H9 (cell line): ENCODE measurements at regions not wholly inside any gene's neighbourhood (a gene's known extent, or its start where the extent isn't known, plus 50 kb on each side); places are given as distances from the start of the nearest gene placed in this dataset.

ENCODE experiments used
- DNase-seq: peaks from one replicate; pipeline ENCODE4 v3.0.0-alpha.2; 2017
- H2AFZ ChIP-seq: one replicate; pipeline ENCODE4 v1.6.1; 2013; ENCODE audit warnings: mild to moderate bottlenecking, low read length, control low read depth, moderate library complexity
- H2AK5ac ChIP-seq: 2 replicates; pipeline ENCODE4 v1.6.1; 2013; ENCODE audit warnings: low read length, control low read depth, mixed read lengths; ENCODE audit not compliant: insufficient read length
- H2BK120ac ChIP-seq: one replicate; pipeline ENCODE4 v1.6.1; 2013; ENCODE audit warnings: low read depth, mild to moderate bottlenecking, low read length, control low read depth, inconsistent platforms; ENCODE audit not compliant: poor library complexity, severe bottlenecking
- H2BK12ac ChIP-seq: 2 replicates; pipeline ENCODE4 v1.6.1; 2013; ENCODE audit warnings: low read length, control low read depth, mixed read lengths, low read depth; ENCODE audit not compliant: insufficient read length
- H2BK15ac ChIP-seq: 2 replicates; pipeline ENCODE4 v1.6.1; 2013; ENCODE audit warnings: low read depth, low read length, control low read depth
- H2BK20ac ChIP-seq: one replicate; pipeline ENCODE4 v1.6.1; 2013; ENCODE audit warnings: low read depth, mild to moderate bottlenecking, low read length, control low read depth, inconsistent platforms; ENCODE audit not compliant: poor library complexity, severe bottlenecking
- H2BK5ac ChIP-seq: 2 replicates; pipeline ENCODE4 v1.6.1; 2013; ENCODE audit warnings: low read length, control low read depth, mixed read lengths; ENCODE audit not compliant: insufficient read length
- H3K14ac ChIP-seq: 2 replicates; pipeline ENCODE4 v1.6.1; 2013; ENCODE audit warnings: low read length, control low read depth; ENCODE audit not compliant: insufficient read depth
- H3K18ac ChIP-seq: 2 replicates; pipeline ENCODE4 v1.6.1; 2013; ENCODE audit warnings: low read depth, mild to moderate bottlenecking, mixed read lengths, low read length, control low read depth; ENCODE audit not compliant: insufficient read length
- H3K23ac ChIP-seq: 2 replicates; pipeline ENCODE4 v1.6.1; 2013; ENCODE audit warnings: low read length, control low read depth, mixed read lengths, low read depth; ENCODE audit not compliant: insufficient read length
- H3K23me2 ChIP-seq: 2 replicates; pipeline ENCODE4 v1.6.1; 2013; ENCODE audit warnings: low read depth, mild to moderate bottlenecking, mixed read lengths, low read length, control low read depth; ENCODE audit not compliant: insufficient read length, poor library complexity, severe bottlenecking
- H3K27ac ChIP-seq: 2 replicates; pipeline ENCODE4 v1.5.1; 2013; ENCODE audit warnings: low read length, control low read depth, mixed read lengths, low read depth; ENCODE audit not compliant: insufficient read length
- H3K27me3 ChIP-seq: 2 replicates; pipeline ENCODE4 v1.6.1; 2013; ENCODE audit warnings: low read length, control low read depth, inconsistent platforms; ENCODE audit not compliant: insufficient read depth
- H3K4ac ChIP-seq: 2 replicates; pipeline ENCODE4 v1.6.1; 2013; ENCODE audit warnings: low read depth, mild to moderate bottlenecking, control low read depth, inconsistent platforms, low read length, moderate library complexity
- H3K4me1 ChIP-seq: 2 replicates; pipeline ENCODE4 v1.6.1; 2013; ENCODE audit warnings: low read length, control low read depth, inconsistent platforms; ENCODE audit not compliant: insufficient read depth
- H3K4me2 ChIP-seq: 2 replicates; pipeline ENCODE4 v1.6.1; 2013; ENCODE audit warnings: low read length, control low read depth, mixed read lengths; ENCODE audit not compliant: insufficient read length, insufficient read depth
- H3K56ac ChIP-seq: 2 replicates; pipeline ENCODE4 v1.6.1; 2013; ENCODE audit warnings: low read depth, mild to moderate bottlenecking, mixed read lengths, low read length, control low read depth; ENCODE audit not compliant: insufficient read length
- H3K79me1 ChIP-seq: 2 replicates; pipeline ENCODE4 v1.6.1; 2013; ENCODE audit warnings: low read depth, mild to moderate bottlenecking, moderate library complexity, low read length, control low read depth, inconsistent platforms; ENCODE audit not compliant: insufficient read depth, poor library complexity, severe bottlenecking
- H3K79me2 ChIP-seq: 2 replicates; pipeline ENCODE4 v1.6.1; 2013; ENCODE audit warnings: low read length, control low read depth, inconsistent platforms; ENCODE audit not compliant: insufficient read depth
- H3K9ac ChIP-seq: 2 replicates; pipeline ENCODE4 v1.6.1; 2013; ENCODE audit warnings: low read length, control low read depth, mixed read lengths; ENCODE audit not compliant: insufficient read length; ENCODE audit errors: extremely low read depth
- H3K9me3 ChIP-seq: one replicate; pipeline ENCODE4 v1.6.1; 2013; ENCODE audit warnings: low read depth, low read length, inconsistent platforms; ENCODE audit not compliant: control insufficient read depth
- H3T11ph ChIP-seq: one replicate; pipeline ENCODE4 v1.6.1; 2013; ENCODE audit warnings: mild to moderate bottlenecking, low read length, control low read depth, inconsistent platforms
- H4K20me1 ChIP-seq: one replicate; pipeline ENCODE4 v1.6.1; 2013; ENCODE audit not compliant: control insufficient read depth, insufficient read length, insufficient read depth
- H4K5ac ChIP-seq: 2 replicates; pipeline ENCODE4 v1.6.1; 2013; ENCODE audit warnings: low read depth, mild to moderate bottlenecking, mixed read lengths, low read length, control low read depth; ENCODE audit not compliant: insufficient read length
- H4K8ac ChIP-seq: replicated peaks from 2 replicates; pipeline ENCODE4 v1.6.1; 2013; ENCODE audit warnings: low read length, control low read depth, mixed read lengths, low read depth; ENCODE audit not compliant: insufficient read length
- H4K91ac ChIP-seq: 2 replicates; pipeline ENCODE4 v1.6.1; 2013; ENCODE audit warnings: low read depth, mild to moderate bottlenecking, moderate library complexity, mixed read lengths, low read length, control low read depth; ENCODE audit not compliant: insufficient read length
- H3K27ac Mint-ChIP-seq, 3 experiments: 2 replicates in 2 of 3; 3 replicates in 1 of 3; pipeline ENCODE4 v1.8.0; 2020 to 2021; ENCODE audit warnings: mixed read lengths in 3 of 3, mild to moderate bottlenecking in 1 of 3, moderate library complexity in 1 of 3
- H3K27me3 Mint-ChIP-seq: 2 replicates; pipeline ENCODE4 v1.8.0; 2021; ENCODE audit warnings: low read depth, mild to moderate bottlenecking, moderate library complexity, mixed read lengths
- H3K36me3 Mint-ChIP-seq, 3 experiments: 2 replicates in 2 of 3; 3 replicates in 1 of 3; pipeline ENCODE4 v1.8.0; 2020 to 2021; ENCODE audit warnings: low read depth in 3 of 3, mixed read lengths in 3 of 3; ENCODE audit not compliant: insufficient read depth in 1 of 3
- H3K4me1 Mint-ChIP-seq, 2 experiments: 2 replicates each; pipeline ENCODE4 v1.8.0; 2020; ENCODE audit warnings: mixed read lengths in 2 of 2
- H3K4me3 Mint-ChIP-seq, 2 experiments: 2 replicates in 1 of 2; 3 replicates in 1 of 2; pipeline ENCODE4 v1.8.0; 2020 to 2021; ENCODE audit warnings: mild to moderate bottlenecking in 2 of 2, mixed read lengths in 2 of 2, moderate library complexity in 1 of 2
- H3K9me3 Mint-ChIP-seq, 2 experiments: 2 replicates in 1 of 2; 3 replicates in 1 of 2; pipeline ENCODE4 v1.8.0; 2020; ENCODE audit warnings: mild to moderate bottlenecking in 2 of 2, mixed read lengths in 2 of 2, moderate library complexity in 1 of 2
- WGBS: extraction: QIAGEN DNeasy Blood & Tissue Kit; methylation state at CpG from one replicate; pipeline ENCODE4 v1.1.7; 2013; ENCODE audit warnings: missing lambda C conversion rate, low lambda C conversion rate, mixed read lengths; ENCODE audit not compliant: insufficient read length; ENCODE audit errors: extremely low coverage; 5-methylcytosine and 5-hydroxymethylcytosine counted together
- TF ChIP-seq, protein P1 (sequence below): fragments of 200-600 bp; sonication (generic); conservative IDR thresholded peaks from 3 replicates; pipeline ENCODE4 v1.8.0; 2021; ENCODE audit warnings: antibody characterized with exemption, mild to moderate bottlenecking

DNA sequence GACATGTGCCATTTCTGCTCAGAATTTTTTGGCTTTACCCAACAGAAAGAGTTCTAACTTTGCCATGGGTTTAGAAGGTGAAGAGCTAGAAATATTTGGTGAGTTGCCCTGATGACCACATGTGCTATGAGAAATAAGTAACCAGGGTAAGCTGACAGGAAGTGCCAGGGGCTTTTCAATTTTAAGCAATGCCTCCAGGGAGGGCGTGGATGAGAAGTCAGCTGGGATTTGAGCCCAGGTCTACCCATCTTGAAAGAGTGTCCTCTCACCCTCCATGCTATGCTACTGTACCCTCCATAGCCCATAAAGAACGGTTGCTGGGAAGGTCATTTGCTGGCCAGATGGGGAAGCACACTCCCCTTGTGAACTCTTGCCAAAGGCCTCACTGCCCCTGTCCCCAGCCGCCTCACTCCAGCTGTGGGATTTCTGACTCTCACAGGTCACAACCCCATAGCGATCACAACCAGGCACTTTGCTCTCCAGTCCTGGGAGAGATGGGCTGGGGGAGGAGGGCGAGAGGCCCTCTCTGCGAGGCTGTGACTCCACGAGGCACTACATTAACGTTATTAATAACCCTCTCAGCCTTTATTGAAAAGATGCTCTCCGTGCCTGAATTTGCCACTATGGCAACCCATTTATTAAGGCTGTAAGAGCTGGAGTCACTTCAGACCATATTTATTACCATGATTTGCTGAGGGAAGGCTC is 291.1 kb downstream of the DHX35 start:
- no peaks in the 10 kb centered on the region for H3K4me1 Mint-ChIP-seq
- H3K14ac ChIP-seq: no peak overlapping the region
- no peaks in the 10 kb centered on the region for H3K9me3 ChIP-seq
- H2BK20ac ChIP-seq: no peak overlapping the region
- no peaks in the 10 kb centered on the region for H3K79me1 ChIP-seq
- no peak overlapping the region for H2AK5ac ChIP-seq
- H3K4me2 ChIP-seq: no peak overlapping the region
- WGBS: no CpG with 5 or more reads among the region's 9 CpGs
- no peak overlapping the region for H3K9ac ChIP-seq
- no peak overlapping the region for H2AFZ ChIP-seq
- H3K27ac Mint-ChIP-seq: no peak overlapping the region
- H3K36me3 Mint-ChIP-seq: no peaks in the 10 kb centered on the region
- no peaks in the 10 kb centered on the region for H4K20me1 ChIP-seq
- no peak overlapping the region for H2BK12ac ChIP-seq
- H3K27ac ChIP-seq: no peak overlapping the region
- no peaks in the 10 kb centered on the region for H3K23me2 ChIP-seq
- no peaks in the 10 kb centered on the region for H3K4me1 ChIP-seq
- H3K56ac ChIP-seq: no peak overlapping the region
- no peak overlapping the region for H3K4ac ChIP-seq
- no peak overlapping the region for H4K91ac ChIP-seq
- no peak overlapping the region for H3K4me3 Mint-ChIP-seq
- no peaks in the 10 kb centered on the region for H3K79me2 ChIP-seq
- H3T11ph ChIP-seq: no peak overlapping the region
- H2BK5ac ChIP-seq: no peak overlapping the region
- H3K23ac ChIP-seq: no peak overlapping the region
- peaks cover 1% of the 10 kb centered on the region for H3K27me3 Mint-ChIP-seq
- no peak overlapping the region for H4K5ac ChIP-seq
- no peak overlapping the region for H2BK120ac ChIP-seq
- no peaks in the 10 kb centered on the region for H3K27me3 ChIP-seq
- DNase-seq: no peak
- no peak overlapping the region for H3K18ac ChIP-seq
- H4K8ac ChIP-seq: no peak overlapping the region
- no peaks in the 10 kb centered on the region for H3K9me3 Mint-ChIP-seq
- TF ChIP-seq, protein P1, sequence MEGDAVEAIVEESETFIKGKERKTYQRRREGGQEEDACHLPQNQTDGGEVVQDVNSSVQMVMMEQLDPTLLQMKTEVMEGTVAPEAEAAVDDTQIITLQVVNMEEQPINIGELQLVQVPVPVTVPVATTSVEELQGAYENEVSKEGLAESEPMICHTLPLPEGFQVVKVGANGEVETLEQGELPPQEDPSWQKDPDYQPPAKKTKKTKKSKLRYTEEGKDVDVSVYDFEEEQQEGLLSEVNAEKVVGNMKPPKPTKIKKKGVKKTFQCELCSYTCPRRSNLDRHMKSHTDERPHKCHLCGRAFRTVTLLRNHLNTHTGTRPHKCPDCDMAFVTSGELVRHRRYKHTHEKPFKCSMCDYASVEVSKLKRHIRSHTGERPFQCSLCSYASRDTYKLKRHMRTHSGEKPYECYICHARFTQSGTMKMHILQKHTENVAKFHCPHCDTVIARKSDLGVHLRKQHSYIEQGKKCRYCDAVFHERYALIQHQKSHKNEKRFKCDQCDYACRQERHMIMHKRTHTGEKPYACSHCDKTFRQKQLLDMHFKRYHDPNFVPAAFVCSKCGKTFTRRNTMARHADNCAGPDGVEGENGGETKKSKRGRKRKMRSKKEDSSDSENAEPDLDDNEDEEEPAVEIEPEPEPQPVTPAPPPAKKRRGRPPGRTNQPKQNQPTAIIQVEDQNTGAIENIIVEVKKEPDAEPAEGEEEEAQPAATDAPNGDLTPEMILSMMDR: no peak
- H2BK15ac ChIP-seq: no peak overlapping the region
